GM12865 (cell line): ENCODE measurements at regions not wholly inside any gene's neighbourhood (a gene's known extent, or its start where the extent isn't known, plus 50 kb on each side); places are given as distances from the start of the nearest gene placed in this dataset.

Source experiments
- DNase-seq: peaks from one replicate; pipeline ENCODE4 v3.0.0; 2010; ENCODE audit warnings: low read depth
- H3K4me3 ChIP-seq: 2 replicates; pipeline ENCODE4 v1.5.1; 2011; ENCODE audit warnings: mild to moderate bottlenecking, low read depth, low read length, control low read depth
- TF ChIP-seq, protein P1 (sequence below): IDR thresholded peaks from 2 replicates; pipeline ENCODE4 v1.5.1; 2011; ENCODE audit warnings: low read length, control low read depth, low read depth, inconsistent platforms; ENCODE audit not compliant: insufficient read depth; ENCODE audit errors: missing control alignments

DNA sequence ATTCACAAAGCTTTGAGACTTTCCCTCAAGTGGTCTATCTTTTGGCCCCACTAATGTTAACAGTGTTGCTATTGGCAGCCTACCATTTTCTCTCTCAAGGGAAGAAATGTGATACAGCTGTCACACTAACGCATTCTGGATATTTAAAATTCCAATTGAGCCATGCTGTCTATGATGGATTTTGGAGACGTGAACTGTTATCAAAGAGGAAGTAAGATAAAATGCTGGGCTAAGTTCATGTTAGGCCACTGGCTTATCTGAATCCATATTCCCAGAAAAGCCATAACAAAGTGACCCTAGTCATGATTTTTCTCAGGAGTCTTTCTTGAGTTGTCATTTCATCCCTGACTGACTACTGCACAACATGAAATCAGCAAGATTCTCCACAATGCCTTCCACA, 200.2 kb downstream of the PHLDA1 start:
- no peak overlapping the region for H3K4me3 ChIP-seq
- no peak for DNase-seq
- TF ChIP-seq, protein P1, sequence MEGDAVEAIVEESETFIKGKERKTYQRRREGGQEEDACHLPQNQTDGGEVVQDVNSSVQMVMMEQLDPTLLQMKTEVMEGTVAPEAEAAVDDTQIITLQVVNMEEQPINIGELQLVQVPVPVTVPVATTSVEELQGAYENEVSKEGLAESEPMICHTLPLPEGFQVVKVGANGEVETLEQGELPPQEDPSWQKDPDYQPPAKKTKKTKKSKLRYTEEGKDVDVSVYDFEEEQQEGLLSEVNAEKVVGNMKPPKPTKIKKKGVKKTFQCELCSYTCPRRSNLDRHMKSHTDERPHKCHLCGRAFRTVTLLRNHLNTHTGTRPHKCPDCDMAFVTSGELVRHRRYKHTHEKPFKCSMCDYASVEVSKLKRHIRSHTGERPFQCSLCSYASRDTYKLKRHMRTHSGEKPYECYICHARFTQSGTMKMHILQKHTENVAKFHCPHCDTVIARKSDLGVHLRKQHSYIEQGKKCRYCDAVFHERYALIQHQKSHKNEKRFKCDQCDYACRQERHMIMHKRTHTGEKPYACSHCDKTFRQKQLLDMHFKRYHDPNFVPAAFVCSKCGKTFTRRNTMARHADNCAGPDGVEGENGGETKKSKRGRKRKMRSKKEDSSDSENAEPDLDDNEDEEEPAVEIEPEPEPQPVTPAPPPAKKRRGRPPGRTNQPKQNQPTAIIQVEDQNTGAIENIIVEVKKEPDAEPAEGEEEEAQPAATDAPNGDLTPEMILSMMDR: no peak

GRCh38 chr12:75827061-75827460, 204.5 kb downstream of the PHLDA1 start:
- TF ChIP-seq, protein P1: no peak
- DNase-seq: no peak
- H3K4me3 ChIP-seq: no peak overlapping the region

DNA sequence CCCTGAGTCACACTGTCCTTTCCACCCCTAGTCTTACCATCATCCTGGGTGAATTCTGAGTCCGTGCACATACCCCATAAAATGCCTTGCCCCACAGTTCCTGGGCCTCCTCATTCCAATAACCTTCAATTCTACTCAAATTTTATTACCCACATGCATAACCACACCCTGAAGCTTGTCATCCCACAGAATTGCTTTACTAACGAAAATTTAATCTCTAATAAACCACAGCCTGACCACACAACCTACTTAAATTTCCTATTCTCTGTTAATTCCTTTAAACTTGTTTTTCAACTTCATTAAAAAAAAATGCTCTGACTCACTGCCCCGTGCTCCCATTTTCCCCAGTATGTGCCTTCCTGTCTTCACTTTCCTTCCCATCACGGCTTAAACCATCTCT, 205.9 kb downstream of the PHLDA1 start:
- no peak overlapping the region for H3K4me3 ChIP-seq
- no peak for DNase-seq
- TF ChIP-seq, protein P1: no peak

DNA sequence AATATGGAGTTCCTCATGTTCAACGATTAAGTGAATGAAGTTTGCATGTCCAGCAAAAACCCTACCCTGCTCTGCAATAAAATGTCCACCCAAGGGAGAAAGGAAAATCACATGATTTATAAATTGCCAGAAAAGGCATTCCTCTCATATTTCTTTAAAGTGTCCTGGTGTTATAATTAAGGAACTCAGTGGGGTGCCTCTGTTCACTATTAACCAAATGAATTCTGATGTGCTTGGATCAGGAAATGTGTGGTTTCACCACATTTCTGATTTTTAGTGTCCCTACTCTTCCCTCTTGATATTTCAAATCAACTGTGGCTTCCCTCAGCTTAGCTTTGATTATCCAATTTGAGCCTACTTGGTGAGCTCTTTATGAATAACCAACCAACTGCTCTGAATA, 208.1 kb downstream of the PHLDA1 start:
- DNase-seq: no peak
- TF ChIP-seq, protein P1: no peak
- no peak overlapping the region for H3K4me3 ChIP-seq

DNA sequence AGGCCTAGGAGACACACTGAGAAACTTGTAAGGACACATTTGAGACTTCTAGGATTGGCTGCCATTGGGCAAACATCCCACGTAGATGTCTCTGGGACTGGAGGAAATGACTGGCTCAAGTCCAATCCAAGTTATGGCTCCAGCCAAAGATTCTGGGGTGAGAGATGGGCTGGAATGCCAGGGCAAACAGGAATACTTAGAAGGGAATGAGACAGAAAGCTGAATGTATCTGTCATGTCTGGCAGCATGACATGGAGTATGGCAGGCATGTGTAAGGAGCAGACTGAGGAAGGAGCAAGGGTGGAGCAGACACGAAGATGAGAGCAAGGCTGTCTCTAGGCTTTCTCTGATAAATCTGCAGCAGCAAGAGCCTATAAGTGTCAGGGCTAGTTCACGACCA, 209.2 kb downstream of the PHLDA1 start:
- TF ChIP-seq, protein P1: no peak
- no peak for DNase-seq
- H3K4me3 ChIP-seq: no peak overlapping the region

DNA sequence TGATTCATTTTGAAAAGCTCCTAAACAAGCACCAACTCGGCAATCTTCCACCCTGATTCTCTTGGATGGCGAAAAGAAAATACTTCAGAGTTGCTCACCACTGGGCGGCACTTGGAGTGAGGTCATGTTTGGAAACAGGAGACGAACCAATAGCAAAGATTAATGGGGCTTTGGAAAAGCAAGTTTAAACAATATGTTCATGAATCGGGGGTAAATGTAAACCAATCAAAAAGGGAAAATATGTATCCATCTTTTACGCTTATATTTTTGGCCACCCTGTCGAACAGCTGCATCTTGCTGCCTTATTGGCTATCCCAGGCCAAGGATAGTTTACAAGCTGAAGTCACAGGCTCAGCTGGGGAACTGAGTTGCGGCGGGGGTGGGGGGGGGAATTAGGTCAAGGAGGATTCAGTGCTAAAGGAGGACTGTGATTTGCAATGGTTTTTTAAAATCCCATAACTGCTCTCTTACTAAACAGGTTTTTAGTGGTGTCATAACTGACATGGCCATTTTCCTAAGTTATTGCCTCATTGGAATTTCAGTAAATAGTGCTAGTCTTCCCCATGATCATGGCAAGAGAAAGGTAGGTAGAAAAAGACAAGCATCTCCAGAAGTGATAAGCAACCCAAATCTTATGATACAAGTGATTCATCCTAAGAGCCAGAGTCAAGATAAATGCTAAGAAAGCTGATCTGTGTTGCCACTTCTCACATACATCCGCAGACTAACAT, 210.6 kb downstream of the PHLDA1 start:
- TF ChIP-seq, protein P1: no peak
- H3K4me3 ChIP-seq: no peak overlapping the region
- no peak for DNase-seq

GRCh38 chr12:75820071-75820470, 211.5 kb downstream of the PHLDA1 start:
- DNase-seq: no peak
- no peak overlapping the region for H3K4me3 ChIP-seq
- TF ChIP-seq, protein P1: no peak
